GM23338 (cell line): ENCODE measurements at regions not wholly inside any gene's neighbourhood (a gene's known extent, or its start where the extent isn't known, plus 50 kb on each side); places are given as distances from the start of the nearest gene placed in this dataset.

Experiments
- ATAC-seq: fragments of 200-7000 bp; cut with Tn5 transposase; 3 replicates; pipeline ENCODE4 v1.9.1; 2020
- DNase-seq: peaks from one replicate; pipeline ENCODE4 v3.0.0-alpha.2; 2015; ENCODE audit warnings: low spot score
- H2AFZ ChIP-seq: fragments of 200-600 bp; sonication (generic); 2 replicates; pipeline ENCODE4 v1.8.0; 2016; ENCODE audit warnings: antibody characterized with exemption, mild to moderate bottlenecking, moderate library complexity
- H3F3A ChIP-seq: fragments of 200-600 bp; sonication (generic); replicated peaks from 2 replicates; pipeline ENCODE4 v1.8.0; 2017; ENCODE audit warnings: antibody characterized with exemption, mixed run types, low read depth
- H3K27ac ChIP-seq: fragments of 200-600 bp; sonication (generic); 2 replicates; pipeline ENCODE4 v1.6.1; 2016; ENCODE audit warnings: low read depth
- H3K27me3 ChIP-seq: fragments of 200-600 bp; sonication (generic); 2 replicates; pipeline ENCODE4 v1.8.0; 2016; ENCODE audit warnings: mild to moderate bottlenecking, mixed run types, moderate library complexity; ENCODE audit not compliant: insufficient read depth
- H3K36me3 ChIP-seq: fragments of 200-600 bp; sonication (generic); 2 replicates; pipeline ENCODE4 v1.8.0; 2016; ENCODE audit warnings: mild to moderate bottlenecking; ENCODE audit not compliant: insufficient read depth
- H3K4me1 ChIP-seq: fragments of 200-600 bp; sonication (generic); 2 replicates; pipeline ENCODE4 v1.8.0; 2016; ENCODE audit warnings: mild to moderate bottlenecking, moderate library complexity; ENCODE audit not compliant: insufficient read depth
- H3K4me2 ChIP-seq: fragments of 200-600 bp; sonication (generic); 2 replicates; pipeline ENCODE4 v1.7.1; 2017; ENCODE audit warnings: mixed run types
- H3K4me3 ChIP-seq: fragments of 200-600 bp; sonication (generic); 2 replicates; pipeline ENCODE4 v1.6.1; 2016; ENCODE audit warnings: mixed run types
- H3K79me2 ChIP-seq: fragments of 200-600 bp; sonication (generic); replicated peaks from 2 replicates; pipeline ENCODE4 v1.8.0; 2017; ENCODE audit warnings: mild to moderate bottlenecking; ENCODE audit not compliant: insufficient read depth
- H3K9me2 ChIP-seq: fragments of 200-600 bp; sonication (generic); 2 replicates; pipeline ENCODE4 v1.8.0; 2017; ENCODE audit not compliant: insufficient read depth
- H4K20me1 ChIP-seq: fragments of 200-600 bp; sonication (generic); replicated peaks from 2 replicates; pipeline ENCODE4 v1.8.0; 2017; ENCODE audit warnings: mild to moderate bottlenecking; ENCODE audit not compliant: insufficient read depth
- H3K27ac Mint-ChIP-seq: 2 replicates; pipeline ENCODE4 v1.8.0; 2020; ENCODE audit warnings: inconsistent platforms, mild to moderate bottlenecking, moderate library complexity, mixed read lengths
- H3K27me3 Mint-ChIP-seq: 3 replicates; pipeline ENCODE4 v1.8.0; 2022; ENCODE audit warnings: low read depth, mild to moderate bottlenecking, moderate library complexity, mixed read lengths, inconsistent platforms; ENCODE audit not compliant: insufficient read depth, poor library complexity
- H3K36me3 Mint-ChIP-seq: 3 replicates; pipeline ENCODE4 v1.8.0; 2021; ENCODE audit warnings: low read depth, mild to moderate bottlenecking, inconsistent platforms, moderate library complexity, mixed read lengths
- H3K4me1 Mint-ChIP-seq: 3 replicates; pipeline ENCODE4 v1.8.0; 2020; ENCODE audit warnings: mild to moderate bottlenecking, inconsistent platforms, mixed read lengths
- H3K4me3 Mint-ChIP-seq: 3 replicates; pipeline ENCODE4 v1.8.0; 2021; ENCODE audit warnings: moderate library complexity, mild to moderate bottlenecking, inconsistent platforms, mixed read lengths
- H3K9me3 Mint-ChIP-seq: 3 replicates; pipeline ENCODE4 v1.8.0; 2020; ENCODE audit warnings: moderate library complexity, mild to moderate bottlenecking, inconsistent platforms, mixed read lengths
- CREB1 ChIP-seq: fragments of 250-450 bp; sonication (Bioruptor Pico); IDR thresholded peaks from 2 replicates; pipeline ENCODE4 v1.5.0; 2020; ENCODE audit warnings: low read depth, mild to moderate bottlenecking, moderate library complexity
- ETS1 ChIP-seq: IDR thresholded peaks from 2 replicates; pipeline ENCODE4 v1.6.1; 2016; ENCODE audit warnings: antibody characterized with exemption
- EZH2 ChIP-seq: fragments of 200-600 bp; sonication (generic); IDR thresholded peaks from one replicate; pipeline ENCODE4 v1.8.0; 2017; ENCODE audit warnings: antibody characterized with exemption, mild to moderate bottlenecking, low read depth; ENCODE audit not compliant: unreplicated experiment
- EZH2phosphoT487 ChIP-seq: fragments of 200-600 bp; sonication (generic); IDR thresholded peaks from one replicate; pipeline ENCODE4 v1.8.1; 2018; ENCODE audit warnings: antibody characterized with exemption; ENCODE audit not compliant: unreplicated experiment
- NANOG ChIP-seq: IDR thresholded peaks from 2 replicates; pipeline ENCODE4 v1.6.1; 2016; ENCODE audit warnings: antibody characterized with exemption, borderline replicate concordance
- POLR2AphosphoS5 ChIP-seq: IDR thresholded peaks from 2 replicates; pipeline ENCODE4 v1.6.1; 2016; ENCODE audit warnings: antibody characterized with exemption, low read depth
- STAT1 ChIP-seq: IDR thresholded peaks from one replicate; pipeline ENCODE4 v1.6.1; 2016; ENCODE audit warnings: antibody characterized with exemption; ENCODE audit not compliant: unreplicated experiment
- ZNF114 ChIP-seq: fragments of 250-450 bp; sonication (Bioruptor Pico); IDR thresholded peaks from 2 replicates; pipeline ENCODE4 v1.5.0; 2020; ENCODE audit warnings: mild to moderate bottlenecking, moderate library complexity
- ZNF331 ChIP-seq: fragments of 250-450 bp; sonication (Bioruptor Pico); IDR thresholded peaks from 2 replicates; pipeline ENCODE4 v1.5.0; 2020; ENCODE audit warnings: low read depth, mild to moderate bottlenecking, moderate library complexity
- TF ChIP-seq, protein P1 (sequence below), 2 experiments: fragments of 200-600 bp in 1 of 2; sonication (generic) in 1 of 2; conservative IDR thresholded peaks; 2 replicates each; pipeline versions ENCODE4 v1.5.1 to v1.6.1; 2016 to 2017; ENCODE audit warnings: antibody characterized with exemption in 2 of 2, low read depth in 2 of 2, mild to moderate bottlenecking in 2 of 2, moderate library complexity in 1 of 2
- TF ChIP-seq, protein P2 (sequence below): fragments of 250-450 bp; sonication (Bioruptor Pico); IDR thresholded peaks from 2 replicates; pipeline ENCODE4 v1.5.0; 2020; ENCODE audit warnings: mild to moderate bottlenecking, moderate library complexity

DNA sequence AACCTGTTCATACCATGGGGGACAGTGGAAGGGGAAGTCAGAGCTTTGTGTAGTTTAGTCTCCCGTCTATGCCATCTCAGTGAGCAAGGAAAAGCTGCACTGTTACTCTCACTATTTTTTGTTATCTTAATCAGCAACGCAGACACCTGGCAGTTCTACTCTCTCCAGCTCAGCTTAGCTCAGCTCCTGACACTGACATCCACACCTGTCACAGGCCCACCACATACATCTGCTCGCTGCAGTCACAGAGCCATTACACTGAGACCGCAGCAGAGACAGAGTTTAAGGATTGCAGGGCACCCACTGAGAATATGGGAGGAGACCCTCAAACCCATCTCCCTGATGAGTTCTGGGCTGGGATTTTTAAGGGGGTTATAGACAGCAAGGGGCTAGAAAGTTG lies 257.3 kb upstream of the AKR1E2 start (continued):
- TF ChIP-seq, protein P1, sequence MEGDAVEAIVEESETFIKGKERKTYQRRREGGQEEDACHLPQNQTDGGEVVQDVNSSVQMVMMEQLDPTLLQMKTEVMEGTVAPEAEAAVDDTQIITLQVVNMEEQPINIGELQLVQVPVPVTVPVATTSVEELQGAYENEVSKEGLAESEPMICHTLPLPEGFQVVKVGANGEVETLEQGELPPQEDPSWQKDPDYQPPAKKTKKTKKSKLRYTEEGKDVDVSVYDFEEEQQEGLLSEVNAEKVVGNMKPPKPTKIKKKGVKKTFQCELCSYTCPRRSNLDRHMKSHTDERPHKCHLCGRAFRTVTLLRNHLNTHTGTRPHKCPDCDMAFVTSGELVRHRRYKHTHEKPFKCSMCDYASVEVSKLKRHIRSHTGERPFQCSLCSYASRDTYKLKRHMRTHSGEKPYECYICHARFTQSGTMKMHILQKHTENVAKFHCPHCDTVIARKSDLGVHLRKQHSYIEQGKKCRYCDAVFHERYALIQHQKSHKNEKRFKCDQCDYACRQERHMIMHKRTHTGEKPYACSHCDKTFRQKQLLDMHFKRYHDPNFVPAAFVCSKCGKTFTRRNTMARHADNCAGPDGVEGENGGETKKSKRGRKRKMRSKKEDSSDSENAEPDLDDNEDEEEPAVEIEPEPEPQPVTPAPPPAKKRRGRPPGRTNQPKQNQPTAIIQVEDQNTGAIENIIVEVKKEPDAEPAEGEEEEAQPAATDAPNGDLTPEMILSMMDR (conservative IDR thresholded peaks at IDR 0.05; ENCODE audit: low read depth in 2 of 2) = no peak
- TF ChIP-seq EZH2phosphoT487 (no peak), EZH2 (no peak), ZNF331 (CRISPR knock-in tag) (no peak), ZNF114 (CRISPR knock-in tag) (no peak), ETS1 (no peak), POLR2AphosphoS5 (no peak), NANOG (no peak), CREB1 (no peak)

DNA sequence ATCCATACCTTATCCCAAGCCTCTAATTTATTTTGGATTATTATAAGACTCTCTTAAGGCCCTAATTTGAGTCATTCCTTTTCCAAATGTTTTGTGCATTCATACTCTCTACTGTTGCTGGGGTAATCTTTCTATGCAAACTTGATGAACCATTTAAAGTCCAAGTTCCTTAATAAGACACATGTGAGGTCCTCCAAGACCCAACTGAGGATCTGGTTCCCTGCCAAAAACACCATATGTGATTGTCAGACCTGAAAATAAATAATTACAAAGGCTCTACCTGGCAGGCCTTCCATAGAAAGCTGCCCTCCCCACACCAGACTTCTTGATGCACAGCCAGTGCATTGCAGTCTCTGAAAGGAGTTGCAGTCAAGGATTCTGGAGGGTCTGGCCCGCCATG lies 257.9 kb upstream of the AKR1E2 start:
- H3K9me2 ChIP-seq = peaks cover 3% of the 10 kb centered on the region; the same call in 1 of the 2 replicates
- no peak for ATAC-seq
- H3K9me3 Mint-ChIP-seq = no peaks in the 10 kb centered on the region
- no peaks in the 10 kb centered on the region for H3K36me3 Mint-ChIP-seq
- H3K4me1 Mint-ChIP-seq = no peaks in the 10 kb centered on the region
- H2AFZ ChIP-seq = no peak overlapping the region
- H3K4me3 Mint-ChIP-seq = no peak overlapping the region
- no peaks in the 10 kb centered on the region for H3K79me2 ChIP-seq
- H3K4me3 ChIP-seq = no peak overlapping the region
- no peak overlapping the region for H3K4me2 ChIP-seq
- H3K36me3 ChIP-seq = no peaks in the 10 kb centered on the region
- no peak for DNase-seq
- H3K4me1 ChIP-seq = no peaks in the 10 kb centered on the region
- H3K27me3 Mint-ChIP-seq = no peaks in the 10 kb centered on the region
- H3K27ac ChIP-seq = no peak overlapping the region
- H4K20me1 ChIP-seq = no peaks in the 10 kb centered on the region
- TF ChIP-seq, protein P2, sequence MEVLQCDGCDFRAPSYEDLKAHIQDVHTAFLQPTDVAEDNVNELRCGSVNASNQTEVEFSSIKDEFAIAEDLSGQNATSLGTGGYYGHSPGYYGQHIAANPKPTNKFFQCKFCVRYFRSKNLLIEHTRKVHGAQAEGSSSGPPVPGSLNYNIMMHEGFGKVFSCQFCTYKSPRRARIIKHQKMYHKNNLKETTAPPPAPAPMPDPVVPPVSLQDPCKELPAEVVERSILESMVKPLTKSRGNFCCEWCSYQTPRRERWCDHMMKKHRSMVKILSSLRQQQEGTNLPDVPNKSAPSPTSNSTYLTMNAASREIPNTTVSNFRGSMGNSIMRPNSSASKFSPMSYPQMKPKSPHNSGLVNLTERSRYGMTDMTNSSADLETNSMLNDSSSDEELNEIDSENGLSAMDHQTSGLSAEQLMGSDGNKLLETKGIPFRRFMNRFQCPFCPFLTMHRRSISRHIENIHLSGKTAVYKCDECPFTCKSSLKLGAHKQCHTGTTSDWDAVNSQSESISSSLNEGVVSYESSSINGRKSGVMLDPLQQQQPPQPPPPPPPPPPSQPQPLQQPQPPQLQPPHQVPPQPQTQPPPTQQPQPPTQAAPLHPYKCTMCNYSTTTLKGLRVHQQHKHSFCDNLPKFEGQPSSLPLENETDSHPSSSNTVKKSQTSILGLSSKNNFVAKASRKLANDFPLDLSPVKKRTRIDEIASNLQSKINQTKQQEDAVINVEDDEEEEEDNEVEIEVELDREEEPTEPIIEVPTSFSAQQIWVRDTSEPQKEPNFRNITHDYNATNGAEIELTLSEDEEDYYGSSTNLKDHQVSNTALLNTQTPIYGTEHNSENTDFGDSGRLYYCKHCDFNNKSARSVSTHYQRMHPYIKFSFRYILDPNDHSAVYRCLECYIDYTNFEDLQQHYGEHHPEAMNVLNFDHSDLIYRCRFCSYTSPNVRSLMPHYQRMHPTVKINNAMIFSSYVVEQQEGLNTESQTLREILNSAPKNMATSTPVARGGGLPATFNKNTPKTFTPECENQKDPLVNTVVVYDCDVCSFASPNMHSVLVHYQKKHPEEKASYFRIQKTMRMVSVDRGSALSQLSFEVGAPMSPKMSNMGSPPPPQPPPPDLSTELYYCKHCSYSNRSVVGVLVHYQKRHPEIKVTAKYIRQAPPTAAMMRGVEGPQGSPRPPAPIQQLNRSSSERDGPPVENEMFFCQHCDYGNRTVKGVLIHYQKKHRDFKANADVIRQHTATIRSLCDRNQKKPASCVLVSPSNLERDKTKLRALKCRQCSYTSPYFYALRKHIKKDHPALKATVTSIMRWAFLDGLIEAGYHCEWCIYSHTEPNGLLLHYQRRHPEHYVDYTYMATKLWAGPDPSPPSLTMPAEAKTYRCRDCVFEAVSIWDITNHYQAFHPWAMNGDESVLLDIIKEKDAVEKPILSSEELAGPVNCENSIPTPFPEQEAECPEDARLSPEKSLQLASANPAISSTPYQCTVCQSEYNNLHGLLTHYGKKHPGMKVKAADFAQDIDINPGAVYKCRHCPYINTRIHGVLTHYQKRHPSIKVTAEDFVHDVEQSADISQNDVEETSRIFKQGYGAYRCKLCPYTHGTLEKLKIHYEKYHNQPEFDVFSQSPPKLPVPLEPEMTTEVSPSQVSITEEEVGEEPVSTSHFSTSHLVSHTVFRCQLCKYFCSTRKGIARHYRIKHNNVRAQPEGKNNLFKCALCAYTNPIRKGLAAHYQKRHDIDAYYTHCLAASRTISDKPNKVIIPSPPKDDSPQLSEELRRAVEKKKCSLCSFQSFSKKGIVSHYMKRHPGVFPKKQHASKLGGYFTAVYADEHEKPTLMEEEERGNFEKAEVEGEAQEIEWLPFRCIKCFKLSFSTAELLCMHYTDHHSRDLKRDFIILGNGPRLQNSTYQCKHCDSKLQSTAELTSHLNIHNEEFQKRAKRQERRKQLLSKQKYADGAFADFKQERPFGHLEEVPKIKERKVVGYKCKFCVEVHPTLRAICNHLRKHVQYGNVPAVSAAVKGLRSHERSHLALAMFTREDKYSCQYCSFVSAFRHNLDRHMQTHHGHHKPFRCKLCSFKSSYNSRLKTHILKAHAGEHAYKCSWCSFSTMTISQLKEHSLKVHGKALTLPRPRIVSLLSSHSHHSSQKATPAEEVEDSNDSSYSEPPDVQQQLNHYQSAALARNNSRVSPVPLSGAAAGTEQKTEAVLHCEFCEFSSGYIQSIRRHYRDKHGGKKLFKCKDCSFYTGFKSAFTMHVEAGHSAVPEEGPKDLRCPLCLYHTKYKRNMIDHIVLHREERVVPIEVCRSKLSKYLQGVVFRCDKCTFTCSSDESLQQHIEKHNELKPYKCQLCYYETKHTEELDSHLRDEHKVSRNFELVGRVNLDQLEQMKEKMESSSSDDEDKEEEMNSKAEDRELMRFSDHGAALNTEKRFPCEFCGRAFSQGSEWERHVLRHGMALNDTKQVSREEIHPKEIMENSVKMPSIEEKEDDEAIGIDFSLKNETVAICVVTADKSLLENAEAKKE = no peak
- TF ChIP-seq, protein P1 (conservative IDR thresholded peaks at IDR 0.05; ENCODE audit: low read depth in 2 of 2) = no peak
- TF ChIP-seq ZNF331 (CRISPR knock-in tag) (no peak), STAT1 (no peak), EZH2 (no peak), ZNF114 (CRISPR knock-in tag) (no peak)
- no peaks in the 10 kb centered on the region for H3K27me3 ChIP-seq
- no peak overlapping the region for H3K27ac Mint-ChIP-seq
- H3F3A ChIP-seq = no peaks in the 10 kb centered on the region
